Natural killer cell (primary cell): ENCODE measurements at regions not wholly inside any gene's neighbourhood (a gene's known extent, or its start where the extent isn't known, plus 50 kb on each side); places are given as distances from the start of the nearest gene placed in this dataset.

Experiments
- ATAC-seq, 3 donors: fragments of 150-1000 bp in 2 of 3; fragments of 200-7000 bp in 1 of 3; cut with Tn5 transposase; 1 replicate in 1 of 3; 2 replicates in 2 of 3; pipeline ENCODE4 v1.10.0; 2021; ENCODE audit warnings: mild to moderate bottlenecking in 2 of 3, moderate library complexity in 2 of 3
- DNase-seq, 2 donors: peaks; one replicate each; pipeline versions ENCODE4 v3.0.0 to v3.0.0-alpha.2; 2013 to 2021; ENCODE audit warnings: mixed read lengths in 1 of 2
- H3K27ac ChIP-seq: one replicate; pipeline ENCODE4 v1.5.1; 2013; ENCODE audit warnings: mild to moderate bottlenecking, low read length
- H3K27me3 ChIP-seq: one replicate; pipeline ENCODE4 v1.6.1; 2013; ENCODE audit warnings: low read length; ENCODE audit not compliant: control insufficient read depth, insufficient read depth
- H3K36me3 ChIP-seq: one replicate; pipeline ENCODE4 v1.6.1; 2013; ENCODE audit warnings: low read length; ENCODE audit not compliant: control insufficient read depth, insufficient read depth
- H3K4me1 ChIP-seq: one replicate; pipeline ENCODE4 v1.6.1; 2013; ENCODE audit warnings: low read length; ENCODE audit not compliant: control insufficient read depth, insufficient read depth
- H3K4me3 ChIP-seq: one replicate; pipeline ENCODE4 v1.5.1; 2013; ENCODE audit warnings: low read length
- H3K9me3 ChIP-seq: one replicate; pipeline ENCODE4 v1.6.1; 2013; ENCODE audit warnings: low read length; ENCODE audit not compliant: control insufficient read depth, insufficient read depth
- H3K27ac Mint-ChIP-seq, 2 donors: one replicate each; pipeline ENCODE4 v1.8.0; 2022; ENCODE audit warnings: mild to moderate bottlenecking in 2 of 2, mixed read lengths in 2 of 2, moderate library complexity in 1 of 2
- H3K27me3 Mint-ChIP-seq, 2 donors: one replicate each; pipeline ENCODE4 v1.8.0; 2022; ENCODE audit warnings: low read depth in 2 of 2, mixed read lengths in 2 of 2
- H3K36me3 Mint-ChIP-seq: one replicate; pipeline ENCODE4 v1.8.0; 2022; ENCODE audit warnings: mixed read lengths
- H3K4me1 Mint-ChIP-seq, 2 donors: one replicate each; pipeline ENCODE4 v1.8.0; 2022; ENCODE audit warnings: mixed read lengths in 2 of 2
- H3K4me3 Mint-ChIP-seq: one replicate; pipeline ENCODE4 v1.8.0; 2022; ENCODE audit warnings: mild to moderate bottlenecking, moderate library complexity, mixed read lengths
- H3K9me3 Mint-ChIP-seq, 2 donors: one replicate each; pipeline ENCODE4 v1.8.0; 2022; ENCODE audit warnings: mixed read lengths in 2 of 2
- WGBS: methylation state at CpG from one replicate; pipeline ENCODE4 v1.1.7; 2013; ENCODE audit warnings: missing lambda C conversion rate; ENCODE audit not compliant: insufficient coverage; 5-methylcytosine and 5-hydroxymethylcytosine counted together
- intact Hi-C: fragments of 100-400 bp; cut with micrococcal nuclease; formaldehyde crosslinking; loops from one replicate; pipeline ENCODE4 v1.14.2; 2022
- TF ChIP-seq, protein P1 (sequence below): fragments of 200-600 bp; IDR thresholded peaks from one replicate; pipeline ENCODE4 v1.8.0; 2022; ENCODE audit warnings: antibody characterized with exemption

DNA sequence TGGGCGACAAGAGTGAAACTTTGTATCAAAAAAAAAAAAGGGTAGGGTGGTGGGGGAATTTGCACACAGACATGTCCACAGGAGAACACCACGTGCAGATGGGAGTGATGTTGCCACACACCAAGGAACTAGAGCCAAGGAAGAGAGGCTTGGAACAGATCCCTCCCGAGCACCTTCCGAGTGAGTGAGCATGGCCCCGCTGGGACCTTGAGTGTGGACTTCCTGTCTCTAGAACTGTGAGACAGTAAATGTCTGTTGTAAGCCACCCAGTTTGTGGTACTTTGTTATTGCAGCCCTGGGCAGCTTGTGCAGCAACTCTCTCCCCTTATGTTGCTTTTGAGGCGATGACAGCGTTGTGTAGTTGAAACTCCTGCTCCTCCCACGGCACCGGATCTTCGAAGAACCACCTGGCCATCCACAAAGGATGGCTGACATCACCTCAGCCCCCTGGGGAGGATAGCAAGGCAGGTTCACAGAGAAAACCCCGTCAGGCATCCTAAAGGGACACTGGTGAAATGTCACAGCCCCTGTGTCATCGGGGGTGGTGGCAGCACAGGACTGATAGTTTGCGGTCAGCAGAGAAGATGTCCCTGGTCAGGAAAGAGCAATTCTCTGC is 54.7 kb upstream of the PLEKHG3 start:
- Mint-ChIP-seq H3K27me3 (peaks cover 3 to 15% of the 10 kb centered on the region in 2 donors), H3K4me3 (no peak overlapping the region), H3K36me3 (no peaks in the 10 kb centered on the region), H3K9me3 (no peaks in the 10 kb centered on the region), H3K4me1 (peaks cover 11% of the 10 kb centered on the region in 2 donors), H3K27ac (no peak overlapping the region)
- no peak for ATAC-seq
- intact Hi-C loops = no loop called here
- Histone ChIP-seq H3K36me3 (no peaks in the 10 kb centered on the region), H3K9me3 (no peaks in the 10 kb centered on the region), H3K27ac (no peak overlapping the region), H3K4me1 (no peaks in the 10 kb centered on the region), H3K4me3 (no peak overlapping the region), H3K27me3 (no peaks in the 10 kb centered on the region)
- no peak for DNase-seq
- TF ChIP-seq, protein P1, sequence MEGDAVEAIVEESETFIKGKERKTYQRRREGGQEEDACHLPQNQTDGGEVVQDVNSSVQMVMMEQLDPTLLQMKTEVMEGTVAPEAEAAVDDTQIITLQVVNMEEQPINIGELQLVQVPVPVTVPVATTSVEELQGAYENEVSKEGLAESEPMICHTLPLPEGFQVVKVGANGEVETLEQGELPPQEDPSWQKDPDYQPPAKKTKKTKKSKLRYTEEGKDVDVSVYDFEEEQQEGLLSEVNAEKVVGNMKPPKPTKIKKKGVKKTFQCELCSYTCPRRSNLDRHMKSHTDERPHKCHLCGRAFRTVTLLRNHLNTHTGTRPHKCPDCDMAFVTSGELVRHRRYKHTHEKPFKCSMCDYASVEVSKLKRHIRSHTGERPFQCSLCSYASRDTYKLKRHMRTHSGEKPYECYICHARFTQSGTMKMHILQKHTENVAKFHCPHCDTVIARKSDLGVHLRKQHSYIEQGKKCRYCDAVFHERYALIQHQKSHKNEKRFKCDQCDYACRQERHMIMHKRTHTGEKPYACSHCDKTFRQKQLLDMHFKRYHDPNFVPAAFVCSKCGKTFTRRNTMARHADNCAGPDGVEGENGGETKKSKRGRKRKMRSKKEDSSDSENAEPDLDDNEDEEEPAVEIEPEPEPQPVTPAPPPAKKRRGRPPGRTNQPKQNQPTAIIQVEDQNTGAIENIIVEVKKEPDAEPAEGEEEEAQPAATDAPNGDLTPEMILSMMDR = no peak
- WGBS = 80% methylated on average over 13 of the region's 13 CpGs

DNA sequence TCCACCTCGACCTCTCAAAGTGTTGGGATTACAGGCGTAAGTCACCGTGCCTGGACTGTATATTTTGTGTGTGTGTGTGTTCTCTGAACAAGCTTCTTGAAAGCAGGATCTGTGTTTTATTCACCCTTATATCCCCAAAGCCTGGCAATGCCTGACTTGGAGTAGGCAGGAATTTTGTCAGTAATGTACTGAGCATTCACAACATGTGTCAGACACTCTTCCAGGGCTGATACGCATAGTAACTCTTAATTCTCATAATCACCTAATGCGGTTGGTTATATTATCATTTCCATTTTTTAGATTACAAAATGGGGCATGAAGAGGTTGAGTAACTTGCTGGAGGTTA is 50.4 kb upstream of the PLEKHG3 start:
- WGBS = 95% methylated on average over 3 of the region's 5 CpGs
- peaks cover 12 to 13% of the 10 kb centered on the region in 2 donors for H3K4me1 Mint-ChIP-seq
- H3K9me3 ChIP-seq = no peaks in the 10 kb centered on the region
- TF ChIP-seq, protein P1 = no peak
- no peak overlapping the region for H3K27ac ChIP-seq
- H3K4me3 Mint-ChIP-seq = no peak overlapping the region
- peaks cover 3% of the 10 kb centered on the region for H3K4me1 ChIP-seq
- DNase-seq (no peak), ATAC-seq (no peak)
- H3K27me3 ChIP-seq = no peaks in the 10 kb centered on the region
- H3K4me3 ChIP-seq = no peak overlapping the region
- H3K36me3 ChIP-seq = no peaks in the 10 kb centered on the region
- no peaks in the 10 kb centered on the region for H3K9me3 Mint-ChIP-seq
- intact Hi-C loops = no loop called here
- H3K27ac Mint-ChIP-seq = peak overlapping the region in 1 of 2 donors; percentile 19
- no peaks in the 10 kb centered on the region for H3K36me3 Mint-ChIP-seq
- peaks cover 0 to 8% of the 10 kb centered on the region in 2 donors for H3K27me3 Mint-ChIP-seq

DNA sequence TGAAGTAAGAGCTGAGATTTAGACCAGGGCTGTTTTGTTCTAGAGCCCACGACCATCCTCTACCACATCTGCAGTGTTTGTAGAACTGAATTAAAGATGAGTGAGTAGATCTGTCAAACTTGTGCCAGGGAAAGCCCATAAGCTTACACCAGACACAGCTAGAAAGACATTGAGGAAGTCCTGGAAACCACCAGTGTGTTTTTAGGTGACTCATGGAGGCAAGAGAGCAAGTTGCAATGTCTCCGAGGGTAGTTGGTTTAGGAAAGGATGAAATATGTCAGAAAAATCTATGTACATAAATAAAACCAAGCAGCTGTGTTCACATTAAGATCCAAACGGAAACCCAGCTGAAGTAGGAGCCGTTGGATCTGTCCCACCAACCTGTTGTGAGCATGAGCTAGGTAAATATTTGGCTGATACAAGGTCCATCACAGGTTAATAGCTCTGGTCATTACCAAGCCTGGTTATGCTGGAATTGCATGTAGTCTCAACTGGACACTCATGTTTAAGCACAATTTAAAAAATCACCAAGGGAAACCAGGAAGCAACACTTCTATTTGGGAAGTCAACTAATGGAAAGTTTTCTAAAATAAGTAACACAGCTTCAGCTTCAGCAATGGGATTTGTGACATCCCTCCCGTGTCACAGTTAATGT is 49.9 kb upstream of the PLEKHG3 start:
- Mint-ChIP-seq H3K27me3 (peaks cover 0 to 8% of the 10 kb centered on the region in 2 donors), H3K4me1 (peaks cover 17% of the 10 kb centered on the region in 2 donors), H3K4me3 (no peak overlapping the region), H3K36me3 (no peaks in the 10 kb centered on the region), H3K27ac (peak overlapping the region in 1 of 2 donors; percentile 19), H3K9me3 (no peaks in the 10 kb centered on the region)
- Histone ChIP-seq H3K9me3 (no peaks in the 10 kb centered on the region), H3K36me3 (no peaks in the 10 kb centered on the region), H3K4me1 (peaks cover 8% of the 10 kb centered on the region), H3K27ac (no peak overlapping the region), H3K4me3 (no peak overlapping the region), H3K27me3 (no peaks in the 10 kb centered on the region)
- WGBS = 7% methylated on average over 5 of the region's 5 CpGs
- DNase-seq (peak in 1 of 2 donors; percentile 12), ATAC-seq (peak; percentile 46 to 63 (median 57))
- TF ChIP-seq, protein P1 = no peak
- intact Hi-C loops = no loop called here
